Kidney epithelial cell (primary cell): ENCODE measurements at regions not wholly inside any gene's neighbourhood (a gene's known extent, or its start where the extent isn't known, plus 50 kb on each side); places are given as distances from the start of the nearest gene placed in this dataset.

Experiments used
- DNase-seq: peaks from one replicate; pipeline ENCODE4 v3.0.0-alpha.2; 2010; ENCODE audit warnings: low read depth
- H3K27me3 ChIP-seq: 2 replicates; pipeline ENCODE4 v1.6.0; 2011; ENCODE audit warnings: low read length; ENCODE audit not compliant: control insufficient read depth, insufficient read depth
- H3K36me3 ChIP-seq: 2 replicates; pipeline ENCODE4 v1.5.1; 2011; ENCODE audit warnings: low read length; ENCODE audit not compliant: control insufficient read depth, insufficient read depth
- H3K4me3 ChIP-seq: 2 replicates; pipeline ENCODE4 v1.5.1; 2011; ENCODE audit warnings: low read depth, mild to moderate bottlenecking, control low read depth, low read length
- CTCF ChIP-seq: IDR thresholded peaks from 2 replicates; pipeline ENCODE4 v1.5.1; 2011; ENCODE audit warnings: mild to moderate bottlenecking, moderate library complexity, low read length, control low read depth, inconsistent platforms; ENCODE audit not compliant: insufficient read depth, poor library complexity, severe bottlenecking

- DNase-seq = no peak
- no peaks in the 10 kb centered on the region for H3K27me3 ChIP-seq
- no peak overlapping the region for H3K4me3 ChIP-seq
- TF ChIP-seq CTCF = no peak
- H3K36me3 ChIP-seq = no peaks in the 10 kb centered on the region
Measured at GRCh38 chr1:199184180-199184579, 545.3 kb downstream of the PTPRC start.

GRCh38 chr1:199194862-199195261, 556.0 kb downstream of the PTPRC start:
- H3K36me3 ChIP-seq = no peaks in the 10 kb centered on the region
- TF ChIP-seq CTCF = no peak
- no peak for DNase-seq

GRCh38 chr1:199197695-199198094, 558.9 kb downstream of the PTPRC start:
- Histone ChIP-seq H3K27me3 (no peaks in the 10 kb centered on the region), H3K4me3 (no peak overlapping the region), H3K36me3 (no peaks in the 10 kb centered on the region)
- TF ChIP-seq CTCF = no peak
- no peak for DNase-seq

More at GRCh38 chr1:199194862-199195261, 556.0 kb downstream of the PTPRC start:
- no peaks in the 10 kb centered on the region for H3K27me3 ChIP-seq
- no peak overlapping the region for H3K4me3 ChIP-seq

- no peak for DNase-seq
- H3K36me3 ChIP-seq = no peaks in the 10 kb centered on the region
- H3K4me3 ChIP-seq = no peak overlapping the region
- no peaks in the 10 kb centered on the region for H3K27me3 ChIP-seq
- TF ChIP-seq CTCF = no peak
Measured at GRCh38 chr1:199202331-199202730, 563.5 kb downstream of the PTPRC start.

- Histone ChIP-seq H3K36me3 (no peaks in the 10 kb centered on the region), H3K4me3 (no peak overlapping the region), H3K27me3 (no peaks in the 10 kb centered on the region)
- no peak for DNase-seq
- no peak for TF ChIP-seq CTCF
Measured at GRCh38 chr1:199204231-199204630, 565.4 kb downstream of the PTPRC start.

- H3K36me3 ChIP-seq = no peaks in the 10 kb centered on the region
- H3K27me3 ChIP-seq = no peaks in the 10 kb centered on the region
- no peak for DNase-seq
- no peak for TF ChIP-seq CTCF
- no peak overlapping the region for H3K4me3 ChIP-seq
Measured at GRCh38 chr1:199205740-199206441, 567.1 kb downstream of the PTPRC start.
